PC-3 (cell line): ENCODE measurements at regions not wholly inside any gene's neighbourhood (a gene's known extent, or its start where the extent isn't known, plus 50 kb on each side); places are given as distances from the start of the nearest gene placed in this dataset.

Source experiments
- EZH2 ChIP-seq: fragments of 300-600 bp; sonication (generic); IDR thresholded peaks from one replicate; pipeline ENCODE4 v1.6.1; 2017; ENCODE audit warnings: antibody characterized with exemption, mild to moderate bottlenecking, low read length; ENCODE audit not compliant: unreplicated experiment
- TF ChIP-seq, protein P1 (sequence below): fragments of 300-600 bp; sonication (generic); conservative IDR thresholded peaks from 2 replicates; pipeline ENCODE4 v1.5.1; 2017; ENCODE audit warnings: antibody characterized with exemption, low read depth, mild to moderate bottlenecking, low read length

DNA sequence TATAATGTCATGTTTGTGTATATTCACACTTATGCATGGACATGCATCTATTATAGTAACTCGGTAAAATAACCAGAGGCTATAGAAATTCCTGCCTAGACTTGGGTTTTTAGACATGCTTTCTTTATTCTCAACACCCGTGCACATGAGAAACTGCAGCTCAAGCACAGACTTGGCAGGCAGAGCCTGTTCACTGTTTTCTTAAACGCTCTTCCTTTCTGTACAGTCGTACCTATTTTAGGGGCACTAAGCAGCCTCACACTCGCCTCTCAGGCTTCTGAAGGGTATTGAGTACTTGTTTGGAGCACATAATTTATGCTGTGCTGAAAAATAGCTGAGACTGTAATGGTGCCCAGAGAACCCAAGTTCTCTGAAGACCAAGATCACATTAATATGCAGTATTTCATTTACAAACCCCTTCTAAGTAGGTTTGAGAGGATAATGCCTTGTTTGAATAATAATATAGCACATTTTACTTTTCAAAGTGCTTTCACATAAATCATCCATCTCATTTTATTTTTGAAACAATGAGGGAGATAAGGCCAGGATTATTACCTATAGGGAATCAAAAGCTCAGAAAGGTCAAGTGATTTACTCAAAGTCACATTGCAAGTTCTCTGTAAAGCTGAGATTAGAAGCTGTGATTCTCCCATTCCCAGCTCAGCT lies 429.9 kb downstream of the SPRY2 start:
- TF ChIP-seq, protein P1, sequence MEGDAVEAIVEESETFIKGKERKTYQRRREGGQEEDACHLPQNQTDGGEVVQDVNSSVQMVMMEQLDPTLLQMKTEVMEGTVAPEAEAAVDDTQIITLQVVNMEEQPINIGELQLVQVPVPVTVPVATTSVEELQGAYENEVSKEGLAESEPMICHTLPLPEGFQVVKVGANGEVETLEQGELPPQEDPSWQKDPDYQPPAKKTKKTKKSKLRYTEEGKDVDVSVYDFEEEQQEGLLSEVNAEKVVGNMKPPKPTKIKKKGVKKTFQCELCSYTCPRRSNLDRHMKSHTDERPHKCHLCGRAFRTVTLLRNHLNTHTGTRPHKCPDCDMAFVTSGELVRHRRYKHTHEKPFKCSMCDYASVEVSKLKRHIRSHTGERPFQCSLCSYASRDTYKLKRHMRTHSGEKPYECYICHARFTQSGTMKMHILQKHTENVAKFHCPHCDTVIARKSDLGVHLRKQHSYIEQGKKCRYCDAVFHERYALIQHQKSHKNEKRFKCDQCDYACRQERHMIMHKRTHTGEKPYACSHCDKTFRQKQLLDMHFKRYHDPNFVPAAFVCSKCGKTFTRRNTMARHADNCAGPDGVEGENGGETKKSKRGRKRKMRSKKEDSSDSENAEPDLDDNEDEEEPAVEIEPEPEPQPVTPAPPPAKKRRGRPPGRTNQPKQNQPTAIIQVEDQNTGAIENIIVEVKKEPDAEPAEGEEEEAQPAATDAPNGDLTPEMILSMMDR, result no peak
- no peak for TF ChIP-seq EZH2
